HEK293 (cell line): ENCODE measurements at regions not wholly inside any gene's neighbourhood (a gene's known extent, or its start where the extent isn't known, plus 50 kb on each side); places are given as distances from the start of the nearest gene placed in this dataset.

Source experiments
- CTCF ChIA-PET: fragments of 350-600 bp; formaldehyde crosslinking; extraction: SDS; loops from one replicate; lab custom pipeline; 2021; ENCODE audit warnings: antibody characterized with exemption; lab: Yijun Ruan, JAX
- POLR2A ChIA-PET: fragments of 300-600 bp; formaldehyde crosslinking; extraction: SDS; loops from one replicate; lab custom pipeline; 2020; ENCODE audit warnings: antibody characterized with exemption, inconsistent platforms; lab: Yijun Ruan, JAX
- H3K27ac ChIP-seq: fragments of 200-500 bp; sonication (Bioruptor generic); 2 replicates; pipeline ENCODE4 v1.5.1; 2014; ENCODE audit warnings: low read depth, low read length, control low read depth, inconsistent platforms; ENCODE audit errors: extremely low read depth
- H3K36me3 ChIP-seq, 2 experiments: fragments of 200-500 bp in 1 of 2; sonication (Bioruptor generic) in 1 of 2; 1 replicate in 1 of 2; 2 replicates in 1 of 2; pipeline ENCODE4 v1.5.1; 2014 to 2017; ENCODE audit warnings: inconsistent platforms in 2 of 2, low read length in 2 of 2; ENCODE audit not compliant: control insufficient read depth in 2 of 2, insufficient read depth in 1 of 2
- H3K4me1 ChIP-seq: fragments of 200-500 bp; sonication (Bioruptor generic); 2 replicates; pipeline ENCODE4 v1.5.1; 2014; ENCODE audit warnings: mild to moderate bottlenecking, low read length, inconsistent platforms; ENCODE audit not compliant: control insufficient read depth, insufficient read depth
- H3K4me3 ChIP-seq: 2 replicates; pipeline ENCODE4 v1.5.1; 2011; ENCODE audit warnings: low read depth, mild to moderate bottlenecking, control low read depth, low read length, moderate library complexity
- H3K9me3 ChIP-seq: fragments of 200-500 bp; sonication (Bioruptor generic); 2 replicates; pipeline ENCODE4 v1.5.1; 2014; ENCODE audit warnings: low read depth, low read length, inconsistent platforms; ENCODE audit not compliant: control insufficient read depth, insufficient read depth
- FEZF1 ChIP-seq: fragments of 450-650 bp; formaldehyde crosslinking; IDR thresholded peaks from 2 replicates; pipeline ENCODE4 v1.5.1; 2016; ENCODE audit warnings: missing biosample characterization, missing genetic modification characterization
- GLIS1 ChIP-seq: fragments of 450-650 bp; formaldehyde crosslinking; IDR thresholded peaks from 2 replicates; pipeline ENCODE4 v1.5.1; 2016; ENCODE audit warnings: missing biosample characterization, missing genetic modification characterization
- SCRT1 ChIP-seq: fragments of 450-650 bp; formaldehyde crosslinking; IDR thresholded peaks from 2 replicates; pipeline ENCODE4 v1.5.1; 2016; ENCODE audit warnings: missing biosample characterization, missing genetic modification characterization, borderline replicate concordance
- TCF7L2 ChIP-seq: IDR thresholded peaks from 2 replicates; pipeline ENCODE4 v1.6.1; 2011; ENCODE audit warnings: low read depth, mild to moderate bottlenecking, inconsistent platforms, low read length, moderate library complexity, borderline replicate concordance
- ZNF132 ChIP-seq: fragments of 450-650 bp; formaldehyde crosslinking; IDR thresholded peaks from 2 replicates; pipeline ENCODE4 v1.5.1; 2017; ENCODE audit warnings: missing biosample characterization, missing genetic modification characterization, borderline replicate concordance
- ZNF202 ChIP-seq: fragments of 450-650 bp; formaldehyde crosslinking; IDR thresholded peaks from 2 replicates; pipeline ENCODE4 v1.5.1; 2016; ENCODE audit warnings: missing biosample characterization, missing genetic modification characterization, borderline replicate concordance
- ZNF292 ChIP-seq: fragments of 450-650 bp; formaldehyde crosslinking; IDR thresholded peaks from 2 replicates; pipeline ENCODE4 v1.5.1; 2016; ENCODE audit warnings: low read depth, missing biosample characterization, missing genetic modification characterization, borderline replicate concordance
- ZNF311 ChIP-seq: fragments of 450-650 bp; formaldehyde crosslinking; IDR thresholded peaks from 2 replicates; pipeline ENCODE4 v1.5.1; 2017; ENCODE audit warnings: missing biosample characterization, missing genetic modification characterization, borderline replicate concordance
- ZNF433 ChIP-seq: fragments of 450-650 bp; formaldehyde crosslinking; IDR thresholded peaks from 2 replicates; pipeline ENCODE4 v1.5.1; 2016; ENCODE audit warnings: missing biosample characterization, missing genetic modification characterization, low read depth
- ZNF549 ChIP-seq: fragments of 450-650 bp; IDR thresholded peaks from 2 replicates; pipeline ENCODE4 v1.5.1; 2018; ENCODE audit warnings: missing biosample characterization, missing genetic modification characterization, mild to moderate bottlenecking, inconsistent platforms, moderate library complexity
- TF ChIP-seq, protein P1 (sequence below): fragments of 450-650 bp; formaldehyde crosslinking; IDR thresholded peaks from 2 replicates; pipeline ENCODE4 v1.5.1; 2016; ENCODE audit warnings: missing biosample characterization, missing genetic modification characterization, borderline replicate concordance
- TF ChIP-seq, protein P2 (sequence below): IDR thresholded peaks from 2 replicates; pipeline ENCODE4 v1.6.1; 2011; ENCODE audit warnings: mild to moderate bottlenecking, low read depth, low read length, borderline replicate concordance
- TF ChIP-seq, protein P3 (sequence below): fragments of 450-650 bp; IDR thresholded peaks from 2 replicates; pipeline ENCODE4 v1.5.1; 2018; ENCODE audit warnings: missing biosample characterization, mild to moderate bottlenecking, missing genetic modification characterization
- TF ChIP-seq, protein P4 (sequence below): fragments of 450-650 bp; formaldehyde crosslinking; IDR thresholded peaks from 2 replicates; pipeline ENCODE4 v1.5.1; 2016; ENCODE audit warnings: missing biosample characterization, missing genetic modification characterization

DNA sequence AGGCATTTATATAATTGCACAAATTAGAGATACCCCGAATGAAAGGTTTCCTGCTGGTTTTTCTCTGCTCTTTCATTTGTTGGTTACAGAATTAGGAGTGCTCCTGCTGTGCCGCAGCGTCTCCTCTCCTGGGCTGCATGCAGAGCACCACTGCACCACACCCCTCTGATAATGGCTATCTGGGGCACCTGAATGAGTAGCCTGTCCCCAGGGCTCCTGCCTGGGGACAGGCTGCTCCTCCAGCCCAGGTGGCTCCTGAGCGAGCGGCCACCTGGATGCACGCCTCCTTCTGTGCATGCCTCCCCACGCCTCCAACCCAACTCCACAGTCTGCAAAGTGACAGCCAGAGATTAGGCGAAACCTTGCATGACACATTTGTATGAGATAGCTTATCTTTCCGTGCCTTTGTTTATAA lies 242.6 kb upstream of the FZD8 start (continued):
- TF ChIP-seq, protein P1, sequence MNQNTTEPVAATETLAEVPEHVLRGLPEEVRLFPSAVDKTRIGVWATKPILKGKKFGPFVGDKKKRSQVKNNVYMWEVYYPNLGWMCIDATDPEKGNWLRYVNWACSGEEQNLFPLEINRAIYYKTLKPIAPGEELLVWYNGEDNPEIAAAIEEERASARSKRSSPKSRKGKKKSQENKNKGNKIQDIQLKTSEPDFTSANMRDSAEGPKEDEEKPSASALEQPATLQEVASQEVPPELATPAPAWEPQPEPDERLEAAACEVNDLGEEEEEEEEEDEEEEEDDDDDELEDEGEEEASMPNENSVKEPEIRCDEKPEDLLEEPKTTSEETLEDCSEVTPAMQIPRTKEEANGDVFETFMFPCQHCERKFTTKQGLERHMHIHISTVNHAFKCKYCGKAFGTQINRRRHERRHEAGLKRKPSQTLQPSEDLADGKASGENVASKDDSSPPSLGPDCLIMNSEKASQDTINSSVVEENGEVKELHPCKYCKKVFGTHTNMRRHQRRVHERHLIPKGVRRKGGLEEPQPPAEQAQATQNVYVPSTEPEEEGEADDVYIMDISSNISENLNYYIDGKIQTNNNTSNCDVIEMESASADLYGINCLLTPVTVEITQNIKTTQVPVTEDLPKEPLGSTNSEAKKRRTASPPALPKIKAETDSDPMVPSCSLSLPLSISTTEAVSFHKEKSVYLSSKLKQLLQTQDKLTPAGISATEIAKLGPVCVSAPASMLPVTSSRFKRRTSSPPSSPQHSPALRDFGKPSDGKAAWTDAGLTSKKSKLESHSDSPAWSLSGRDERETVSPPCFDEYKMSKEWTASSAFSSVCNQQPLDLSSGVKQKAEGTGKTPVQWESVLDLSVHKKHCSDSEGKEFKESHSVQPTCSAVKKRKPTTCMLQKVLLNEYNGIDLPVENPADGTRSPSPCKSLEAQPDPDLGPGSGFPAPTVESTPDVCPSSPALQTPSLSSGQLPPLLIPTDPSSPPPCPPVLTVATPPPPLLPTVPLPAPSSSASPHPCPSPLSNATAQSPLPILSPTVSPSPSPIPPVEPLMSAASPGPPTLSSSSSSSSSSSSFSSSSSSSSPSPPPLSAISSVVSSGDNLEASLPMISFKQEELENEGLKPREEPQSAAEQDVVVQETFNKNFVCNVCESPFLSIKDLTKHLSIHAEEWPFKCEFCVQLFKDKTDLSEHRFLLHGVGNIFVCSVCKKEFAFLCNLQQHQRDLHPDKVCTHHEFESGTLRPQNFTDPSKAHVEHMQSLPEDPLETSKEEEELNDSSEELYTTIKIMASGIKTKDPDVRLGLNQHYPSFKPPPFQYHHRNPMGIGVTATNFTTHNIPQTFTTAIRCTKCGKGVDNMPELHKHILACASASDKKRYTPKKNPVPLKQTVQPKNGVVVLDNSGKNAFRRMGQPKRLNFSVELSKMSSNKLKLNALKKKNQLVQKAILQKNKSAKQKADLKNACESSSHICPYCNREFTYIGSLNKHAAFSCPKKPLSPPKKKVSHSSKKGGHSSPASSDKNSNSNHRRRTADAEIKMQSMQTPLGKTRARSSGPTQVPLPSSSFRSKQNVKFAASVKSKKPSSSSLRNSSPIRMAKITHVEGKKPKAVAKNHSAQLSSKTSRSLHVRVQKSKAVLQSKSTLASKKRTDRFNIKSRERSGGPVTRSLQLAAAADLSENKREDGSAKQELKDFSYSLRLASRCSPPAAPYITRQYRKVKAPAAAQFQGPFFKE (tag by site-specific recombination) = no peak
- TF ChIP-seq ZNF202 = no peak
- TF ChIP-seq ZNF549 (tag by site-specific recombination) = no peak
- no peak for TF ChIP-seq ZNF311 (tag by site-specific recombination)
- TF ChIP-seq TCF7L2 = no peak; the same call in 1 of the 2 replicates
- TF ChIP-seq, protein P2, sequence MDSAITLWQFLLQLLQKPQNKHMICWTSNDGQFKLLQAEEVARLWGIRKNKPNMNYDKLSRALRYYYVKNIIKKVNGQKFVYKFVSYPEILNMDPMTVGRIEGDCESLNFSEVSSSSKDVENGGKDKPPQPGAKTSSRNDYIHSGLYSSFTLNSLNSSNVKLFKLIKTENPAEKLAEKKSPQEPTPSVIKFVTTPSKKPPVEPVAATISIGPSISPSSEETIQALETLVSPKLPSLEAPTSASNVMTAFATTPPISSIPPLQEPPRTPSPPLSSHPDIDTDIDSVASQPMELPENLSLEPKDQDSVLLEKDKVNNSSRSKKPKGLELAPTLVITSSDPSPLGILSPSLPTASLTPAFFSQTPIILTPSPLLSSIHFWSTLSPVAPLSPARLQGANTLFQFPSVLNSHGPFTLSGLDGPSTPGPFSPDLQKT = no peak
- 0 out of 2 replicates have a peak, but pooled peaks have one; percentile 29 for TF ChIP-seq GLIS1 (tag by site-specific recombination)
- TF ChIP-seq ZNF292 = no peak
- peak; percentile 74 for TF ChIP-seq FEZF1 (tag by site-specific recombination)
- TF ChIP-seq, protein P3, sequence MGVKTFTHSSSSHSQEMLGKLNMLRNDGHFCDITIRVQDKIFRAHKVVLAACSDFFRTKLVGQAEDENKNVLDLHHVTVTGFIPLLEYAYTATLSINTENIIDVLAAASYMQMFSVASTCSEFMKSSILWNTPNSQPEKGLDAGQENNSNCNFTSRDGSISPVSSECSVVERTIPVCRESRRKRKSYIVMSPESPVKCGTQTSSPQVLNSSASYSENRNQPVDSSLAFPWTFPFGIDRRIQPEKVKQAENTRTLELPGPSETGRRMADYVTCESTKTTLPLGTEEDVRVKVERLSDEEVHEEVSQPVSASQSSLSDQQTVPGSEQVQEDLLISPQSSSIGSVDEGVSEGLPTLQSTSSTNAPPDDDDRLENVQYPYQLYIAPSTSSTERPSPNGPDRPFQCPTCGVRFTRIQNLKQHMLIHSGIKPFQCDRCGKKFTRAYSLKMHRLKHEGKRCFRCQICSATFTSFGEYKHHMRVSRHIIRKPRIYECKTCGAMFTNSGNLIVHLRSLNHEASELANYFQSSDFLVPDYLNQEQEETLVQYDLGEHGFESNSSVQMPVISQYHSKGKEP (tag by site-specific recombination) = peak; percentile 71; the same call in 1 of the 2 replicates

DNA sequence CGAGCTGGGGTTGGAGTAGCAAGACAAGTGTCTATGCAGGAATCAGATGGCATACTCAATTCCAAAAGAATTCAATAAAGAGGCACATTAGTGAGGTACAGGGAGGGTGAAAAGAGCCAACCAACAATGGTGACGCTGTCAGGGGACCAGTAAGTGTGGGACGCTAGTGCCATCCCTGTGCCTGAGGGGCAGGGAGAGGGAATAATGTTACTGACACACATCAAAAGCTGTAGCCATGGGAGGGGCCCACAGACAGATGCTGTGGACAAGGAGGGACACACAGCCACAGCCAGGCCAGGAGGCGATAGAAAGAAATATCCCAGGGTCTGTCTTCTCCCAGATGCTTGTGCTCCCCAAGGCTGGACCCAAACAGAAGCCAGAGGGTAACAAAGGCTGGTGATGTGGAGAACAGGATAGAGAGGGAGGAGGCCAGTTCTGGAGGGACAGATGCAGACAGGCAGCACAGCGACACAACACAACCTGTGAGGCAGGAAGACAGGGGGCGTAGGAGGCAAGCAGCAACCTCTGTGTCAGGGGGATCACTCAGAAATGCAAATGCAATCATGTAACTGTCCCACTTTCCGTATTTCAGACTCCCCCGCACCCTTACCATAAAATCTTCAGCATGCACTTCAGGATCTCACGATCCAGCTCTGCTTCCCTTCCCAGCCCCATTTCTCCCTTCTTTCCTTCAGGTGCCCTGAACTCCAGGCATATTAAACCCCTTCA lies 240.5 kb upstream of the FZD8 start:
- TF ChIP-seq ZNF433 (tag by site-specific recombination) (no peak), ZNF132 (no peak), SCRT1 (tag by site-specific recombination) (no peak)
- TF ChIP-seq, protein P4, sequence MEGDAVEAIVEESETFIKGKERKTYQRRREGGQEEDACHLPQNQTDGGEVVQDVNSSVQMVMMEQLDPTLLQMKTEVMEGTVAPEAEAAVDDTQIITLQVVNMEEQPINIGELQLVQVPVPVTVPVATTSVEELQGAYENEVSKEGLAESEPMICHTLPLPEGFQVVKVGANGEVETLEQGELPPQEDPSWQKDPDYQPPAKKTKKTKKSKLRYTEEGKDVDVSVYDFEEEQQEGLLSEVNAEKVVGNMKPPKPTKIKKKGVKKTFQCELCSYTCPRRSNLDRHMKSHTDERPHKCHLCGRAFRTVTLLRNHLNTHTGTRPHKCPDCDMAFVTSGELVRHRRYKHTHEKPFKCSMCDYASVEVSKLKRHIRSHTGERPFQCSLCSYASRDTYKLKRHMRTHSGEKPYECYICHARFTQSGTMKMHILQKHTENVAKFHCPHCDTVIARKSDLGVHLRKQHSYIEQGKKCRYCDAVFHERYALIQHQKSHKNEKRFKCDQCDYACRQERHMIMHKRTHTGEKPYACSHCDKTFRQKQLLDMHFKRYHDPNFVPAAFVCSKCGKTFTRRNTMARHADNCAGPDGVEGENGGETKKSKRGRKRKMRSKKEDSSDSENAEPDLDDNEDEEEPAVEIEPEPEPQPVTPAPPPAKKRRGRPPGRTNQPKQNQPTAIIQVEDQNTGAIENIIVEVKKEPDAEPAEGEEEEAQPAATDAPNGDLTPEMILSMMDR (tag by site-specific recombination) = peak; percentile 13; the same call in 1 of the 2 replicates
- no peak overlapping the region for H3K27ac ChIP-seq
- POLR2A ChIA-PET = no interaction called here
- H3K4me1 ChIP-seq = peaks cover 3% of the 10 kb centered on the region; the same call in 1 of the 2 replicates
- no peaks in the 10 kb centered on the region for H3K9me3 ChIP-seq
- no peak overlapping the region for H3K4me3 ChIP-seq
- no peaks in the 10 kb centered on the region for H3K36me3 ChIP-seq
- CTCF ChIA-PET = interaction anchor here (0.6 kb wide), 1 partner anchor 33 kb away, joined by 3 read pairs; no protein-coding TSS in a partner anchor
